Stomach smooth muscle (tissue), 2 donors: ENCODE measurements at regions not wholly inside any gene's neighbourhood (a gene's known extent, or its start where the extent isn't known, plus 50 kb on each side); places are given as distances from the start of the nearest gene placed in this dataset.

ENCODE experiments used
- H3K27ac ChIP-seq: one replicate; pipeline ENCODE4 v1.7.0; 2013; ENCODE audit warnings: mild to moderate bottlenecking, low read length, inconsistent platforms
- H3K27me3 ChIP-seq, 2 donors: one replicate each; pipeline ENCODE4 v1.7.0; 2013; ENCODE audit warnings: low read length in 2 of 2; ENCODE audit not compliant: insufficient read depth in 2 of 2, control insufficient read depth in 1 of 2
- H3K36me3 ChIP-seq, 2 donors: one replicate each; pipeline ENCODE4 v1.7.0; 2013; ENCODE audit warnings: low read length in 2 of 2; ENCODE audit not compliant: control insufficient read depth in 2 of 2, insufficient read depth in 2 of 2
- H3K4me1 ChIP-seq: one replicate; pipeline ENCODE4 v1.7.0; 2013; ENCODE audit warnings: low read length; ENCODE audit not compliant: control insufficient read depth, insufficient read depth
- H3K4me3 ChIP-seq, 2 donors: one replicate each; pipeline ENCODE4 v1.7.0; 2013; ENCODE audit warnings: low read length in 2 of 2
- H3K9ac ChIP-seq, 2 donors: one replicate each; pipeline ENCODE4 v1.7.0; 2013; ENCODE audit warnings: low read length in 2 of 2, mild to moderate bottlenecking in 1 of 2
- H3K9me3 ChIP-seq, 2 donors: one replicate each; pipeline ENCODE4 v1.7.0; 2013; ENCODE audit warnings: low read length in 2 of 2; ENCODE audit not compliant: control insufficient read depth in 2 of 2
- donor health status: healthy.
- donor health status: Pancreatic carcinoma.

- no peak overlapping the region for H3K27ac ChIP-seq
- H3K36me3 ChIP-seq = no peaks in the 10 kb centered on the region
- H3K4me1 ChIP-seq = no peaks in the 10 kb centered on the region
- H3K4me3 ChIP-seq = no peak overlapping the region
- no peaks in the 10 kb centered on the region for H3K9me3 ChIP-seq
- no peaks in the 10 kb centered on the region for H3K27me3 ChIP-seq
- H3K9ac ChIP-seq = no peak overlapping the region
These were observed 49.6 kb upstream of the KIF2A start for GRCh38 chr5:62256161-62257019.
